GM18520 (cell line): ENCODE measurements at regions not wholly inside any gene's neighbourhood (a gene's known extent, or its start where the extent isn't known, plus 50 kb on each side); places are given as distances from the start of the nearest gene placed in this dataset.

ENCODE experiments used
- ATAC-seq: cut with Tn5 transposase; IDR thresholded peaks from one replicate; pipeline ENCODE4 v1.9.1; 2021; ENCODE audit not compliant: unreplicated experiment

DNA sequence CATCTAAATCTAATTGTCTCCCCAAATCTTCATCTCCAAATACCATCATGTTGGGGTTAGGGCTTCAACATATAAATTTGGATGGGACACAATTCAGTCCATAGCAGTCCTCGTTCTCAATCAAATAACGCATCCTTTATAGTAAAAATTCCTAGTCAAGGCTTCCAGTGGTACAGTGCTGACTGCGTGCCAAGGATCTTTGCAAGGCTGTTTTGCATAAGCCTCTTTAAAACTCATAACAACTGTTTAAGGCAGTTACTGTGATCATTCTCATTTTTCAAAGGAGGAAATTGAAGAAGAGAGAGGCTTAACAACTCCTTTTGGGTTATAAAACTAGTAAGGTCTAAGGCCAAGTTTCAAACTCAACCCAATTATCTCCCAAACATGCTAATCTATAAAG, 666.9 kb downstream of the NYAP2 start:
- ATAC-seq = no peak

DNA sequence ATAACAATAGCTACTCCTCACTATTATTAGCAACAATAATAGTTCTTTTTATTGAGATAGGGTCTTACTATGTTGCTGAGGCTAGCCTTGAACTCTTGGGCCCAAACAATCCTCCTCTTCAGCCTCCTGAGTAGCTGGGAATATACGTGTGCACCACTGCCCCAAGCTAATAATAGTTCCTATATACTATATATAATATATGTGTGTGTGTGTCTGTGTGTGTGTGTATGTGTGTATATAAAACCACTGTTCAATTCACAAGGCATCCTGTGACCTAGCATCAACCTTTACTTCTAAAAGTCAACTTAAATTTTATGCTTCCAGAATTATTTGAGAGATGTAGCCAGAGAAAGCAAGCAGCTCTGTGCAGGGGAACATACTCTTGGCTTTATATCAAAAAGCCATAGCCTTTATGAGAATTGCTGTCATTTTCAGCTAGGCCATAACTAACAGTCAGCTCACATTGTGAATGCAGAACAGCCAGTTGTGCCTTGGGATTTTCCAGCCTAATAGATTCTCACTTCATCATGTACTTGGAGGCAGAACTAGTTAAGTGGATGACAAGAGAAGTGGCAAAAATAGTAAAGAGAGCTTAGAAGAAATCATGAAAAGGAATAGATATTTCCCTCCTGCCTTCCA, 665.5 kb downstream of the NYAP2 start:
- ATAC-seq = no peak

DNA sequence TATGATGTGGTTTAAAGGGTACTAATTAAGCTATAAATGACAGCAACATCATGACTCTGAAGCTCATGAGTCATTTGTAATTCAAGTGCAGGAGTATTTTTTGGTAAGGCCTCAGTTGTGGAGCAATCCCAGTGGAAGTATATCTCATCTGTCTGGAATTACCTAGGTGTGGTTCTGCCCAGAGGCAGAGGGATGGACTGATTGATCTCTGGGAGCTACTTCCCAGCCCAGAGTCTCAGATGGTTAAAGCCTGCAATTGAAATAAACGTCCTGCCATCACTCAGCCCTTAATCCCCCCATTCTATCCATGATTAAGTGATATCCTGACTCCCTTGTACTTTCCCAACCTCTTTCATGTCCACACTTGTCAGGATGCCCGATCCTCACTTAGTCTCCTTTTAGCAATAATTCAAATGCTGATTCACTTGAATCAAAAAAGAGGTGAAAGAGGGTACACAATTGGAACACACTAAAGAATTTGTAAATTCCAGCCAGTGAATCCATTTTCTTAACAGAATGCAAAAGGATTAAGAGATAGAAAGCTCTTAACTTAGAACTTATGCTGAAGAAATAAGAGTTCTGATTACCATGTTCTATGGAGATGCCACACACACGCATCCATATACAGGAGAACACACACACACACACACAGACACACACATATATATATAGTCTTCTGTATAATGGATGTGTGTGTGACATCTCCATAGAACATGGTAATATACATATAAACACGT, 664.4 kb downstream of the NYAP2 start:
- no peak for ATAC-seq

DNA sequence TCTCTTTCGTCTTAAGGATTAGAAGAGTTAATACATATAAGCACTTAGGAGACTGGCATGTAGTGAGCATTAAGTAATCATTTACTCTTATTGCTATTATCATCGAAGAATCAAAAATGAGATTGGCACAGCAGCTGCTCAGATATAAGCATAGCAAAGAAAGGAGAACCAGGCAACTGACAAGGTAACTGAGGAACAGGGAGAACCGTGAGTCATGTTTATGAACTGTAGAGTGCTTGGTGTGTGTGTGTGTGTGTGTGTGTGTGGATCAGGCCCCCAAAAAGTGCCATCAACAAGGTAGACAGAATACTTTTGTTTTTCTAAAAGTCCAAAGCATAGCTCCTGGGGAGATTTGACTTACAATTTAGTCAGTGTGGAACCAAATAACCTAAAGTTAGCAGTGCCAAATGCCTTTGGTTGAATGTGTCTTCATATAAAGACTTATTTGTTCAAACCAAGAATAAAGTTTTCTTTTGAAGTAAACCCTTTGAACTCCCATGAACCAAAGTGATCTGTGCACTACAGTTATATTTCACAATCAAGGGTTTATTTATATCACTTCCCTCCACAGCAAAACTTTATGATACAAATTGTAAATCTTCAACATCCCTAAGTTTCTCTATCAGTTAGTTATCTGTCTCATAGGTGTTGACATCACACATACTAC, 660.6 kb downstream of the NYAP2 start:
- no peak for ATAC-seq

DNA sequence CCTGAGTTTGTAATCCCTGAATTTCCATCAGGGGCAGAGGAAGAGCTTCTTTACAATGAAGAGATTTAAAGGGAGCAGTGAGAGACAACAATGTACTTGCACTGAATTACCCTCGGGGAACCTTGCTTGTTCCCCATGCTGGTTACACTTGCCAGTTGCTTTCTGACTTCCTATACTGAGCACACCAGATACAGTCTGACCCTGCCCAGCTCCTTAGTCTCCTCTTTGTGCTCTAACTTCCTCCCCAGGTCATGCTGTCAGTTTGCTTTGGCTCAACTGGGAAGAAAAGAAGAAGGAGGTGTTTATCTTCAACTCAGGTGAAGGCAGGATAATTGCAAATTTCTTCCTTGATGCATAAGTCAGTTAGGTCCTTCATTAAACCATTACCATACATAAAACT, 658.4 kb downstream of the NYAP2 start:
- ATAC-seq = no peak

DNA sequence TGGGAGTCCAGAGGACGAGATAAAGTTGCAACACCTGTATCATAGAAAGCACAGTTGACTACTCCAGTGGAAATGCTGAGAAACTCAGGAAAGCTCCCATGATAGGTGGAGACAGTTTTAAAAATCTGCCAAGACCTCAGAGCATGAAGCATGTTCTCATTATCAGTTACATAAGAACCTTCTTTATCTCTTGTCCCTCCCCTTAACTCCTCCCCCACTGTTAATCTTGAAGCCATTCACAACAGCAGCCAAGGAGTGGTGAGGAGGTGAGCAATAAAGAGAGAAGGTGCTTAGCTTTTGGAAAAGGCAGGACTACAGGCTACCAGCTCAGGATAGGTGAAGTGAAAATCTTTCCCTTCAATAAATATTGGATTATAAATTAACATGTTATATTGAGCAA, 657.9 kb downstream of the NYAP2 start:
- ATAC-seq = no peak

DNA sequence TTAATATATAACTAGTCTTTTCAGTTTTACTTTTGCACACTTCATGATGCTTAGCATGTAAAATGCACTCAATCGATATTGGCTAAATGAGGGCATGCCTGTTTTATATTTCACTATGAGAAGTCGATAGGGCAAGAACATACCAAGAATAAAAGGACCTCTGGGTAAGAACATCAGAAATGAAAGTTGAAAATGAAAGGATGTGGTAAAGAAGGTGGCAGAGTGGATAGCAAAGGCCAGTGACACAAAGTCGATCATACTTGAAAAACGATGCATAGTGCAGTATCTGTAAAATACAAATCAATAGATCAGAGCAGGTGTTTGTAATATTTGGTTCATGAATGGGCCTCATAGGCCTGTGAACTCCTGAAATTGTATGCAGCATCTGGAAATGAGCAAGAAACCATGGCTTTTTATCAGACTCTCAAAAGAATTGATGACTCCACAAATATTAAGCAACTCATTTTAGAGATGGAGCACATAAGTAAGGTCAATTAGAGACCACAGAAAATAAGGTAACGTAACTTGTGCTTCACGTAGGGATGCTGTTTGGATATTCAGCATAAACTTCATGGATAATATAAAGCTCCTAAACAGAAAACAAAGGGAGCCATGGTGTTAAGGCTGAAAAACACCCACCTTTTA, 653.4 kb downstream of the NYAP2 start:
- no peak for ATAC-seq

DNA sequence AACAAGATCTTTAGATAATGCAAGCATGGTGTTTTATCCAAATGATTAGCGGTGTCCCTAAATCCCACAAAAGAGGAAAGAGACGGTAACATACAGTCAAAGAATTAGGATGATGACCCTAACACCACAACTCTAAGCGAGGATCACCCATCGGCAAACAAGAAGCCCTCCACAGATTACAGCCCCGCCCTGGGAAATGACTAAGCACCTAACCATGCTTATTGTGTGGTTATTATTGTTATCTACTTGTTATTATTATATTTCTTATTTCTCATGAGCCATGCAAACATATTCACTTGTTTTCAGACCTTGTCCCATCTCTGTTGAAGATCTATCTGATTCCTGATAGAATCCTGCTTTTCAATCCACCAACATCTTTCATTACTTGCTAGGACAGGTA, 651.3 kb downstream of the NYAP2 start:
- no peak for ATAC-seq

DNA sequence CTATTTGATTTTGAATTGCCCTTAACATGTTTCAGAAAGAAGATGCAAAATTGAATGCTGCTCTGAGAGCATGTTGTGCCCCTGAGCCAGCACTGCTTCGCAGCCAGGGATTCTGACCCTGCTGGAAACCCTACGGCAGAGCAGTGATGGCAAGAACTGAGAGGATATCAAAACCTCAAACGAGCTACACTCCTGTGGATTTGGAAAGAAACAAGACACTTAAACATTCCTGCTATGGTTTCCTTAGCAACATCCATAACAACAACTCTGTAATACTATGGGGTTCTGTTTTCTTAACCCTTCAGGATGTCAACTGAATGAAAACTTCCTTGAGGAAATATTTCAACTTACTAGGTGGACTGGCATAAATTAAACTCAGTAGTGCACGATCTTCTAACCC, 649.1 kb downstream of the NYAP2 start:
- ATAC-seq = no peak

DNA sequence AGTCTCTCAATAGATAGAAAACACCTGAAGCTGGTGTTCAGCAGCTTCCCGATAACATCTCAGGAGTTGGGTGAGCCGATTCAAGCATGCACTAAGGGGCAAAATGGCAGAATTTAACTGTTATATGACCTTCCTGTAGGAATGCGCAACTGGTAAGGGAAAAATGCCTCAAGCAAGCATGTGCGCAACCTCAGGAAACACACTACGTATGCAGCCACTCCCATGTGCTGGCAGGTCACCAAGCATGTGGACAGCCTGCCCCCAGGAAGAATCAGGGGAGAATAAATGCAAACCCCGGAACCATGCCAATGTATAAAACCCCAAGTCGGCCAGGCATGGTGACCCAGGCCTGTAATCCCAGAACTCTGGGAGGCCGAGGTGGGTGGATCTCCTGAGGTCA, 645.6 kb downstream of the NYAP2 start:
- no peak for ATAC-seq

DNA sequence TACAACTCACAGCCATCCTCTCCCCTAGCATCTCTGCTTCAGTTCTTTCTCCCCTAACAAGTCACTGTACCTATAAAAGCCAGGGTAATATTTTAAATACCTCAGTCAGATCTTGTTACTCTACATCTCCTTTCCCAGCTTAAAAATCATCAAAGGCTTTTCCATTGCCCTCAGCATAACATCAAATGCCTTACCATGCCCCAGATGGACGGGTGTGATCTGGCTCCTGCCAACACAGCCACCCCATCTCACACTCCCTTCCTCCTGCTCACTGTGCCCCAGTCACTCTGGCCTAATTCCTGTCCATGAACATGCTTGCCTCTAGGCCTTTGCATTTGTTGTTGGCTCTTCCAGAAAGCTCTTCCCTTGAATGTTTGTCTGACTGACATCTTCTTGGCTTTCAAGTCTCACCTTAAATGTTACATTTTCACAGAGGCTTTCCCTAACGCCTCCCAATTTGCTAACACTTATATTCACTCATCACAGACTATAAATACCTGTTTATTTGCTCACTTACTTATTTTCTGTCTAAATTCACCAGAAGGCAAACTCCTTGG, 640.9 kb downstream of the NYAP2 start:
- no peak for ATAC-seq

DNA sequence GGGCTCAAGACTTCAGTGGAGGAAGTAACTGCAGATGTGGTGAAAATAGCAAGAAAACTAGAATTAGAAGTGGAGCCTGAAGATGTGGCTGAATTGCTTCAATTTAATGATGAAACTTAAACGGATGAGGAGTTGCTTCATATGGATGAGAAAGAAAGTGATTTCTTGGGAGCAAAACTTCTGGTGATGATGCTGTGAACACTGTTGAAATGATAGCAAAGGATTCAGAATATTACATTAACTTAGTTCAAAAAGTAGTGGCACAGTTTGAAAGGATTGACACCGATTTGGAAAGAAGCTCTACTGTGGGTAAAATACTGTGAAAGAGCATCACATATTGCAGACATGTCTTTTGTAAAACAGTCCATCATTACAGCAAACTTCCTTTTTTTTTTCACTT, 638.0 kb downstream of the NYAP2 start:
- ATAC-seq = no peak

DNA sequence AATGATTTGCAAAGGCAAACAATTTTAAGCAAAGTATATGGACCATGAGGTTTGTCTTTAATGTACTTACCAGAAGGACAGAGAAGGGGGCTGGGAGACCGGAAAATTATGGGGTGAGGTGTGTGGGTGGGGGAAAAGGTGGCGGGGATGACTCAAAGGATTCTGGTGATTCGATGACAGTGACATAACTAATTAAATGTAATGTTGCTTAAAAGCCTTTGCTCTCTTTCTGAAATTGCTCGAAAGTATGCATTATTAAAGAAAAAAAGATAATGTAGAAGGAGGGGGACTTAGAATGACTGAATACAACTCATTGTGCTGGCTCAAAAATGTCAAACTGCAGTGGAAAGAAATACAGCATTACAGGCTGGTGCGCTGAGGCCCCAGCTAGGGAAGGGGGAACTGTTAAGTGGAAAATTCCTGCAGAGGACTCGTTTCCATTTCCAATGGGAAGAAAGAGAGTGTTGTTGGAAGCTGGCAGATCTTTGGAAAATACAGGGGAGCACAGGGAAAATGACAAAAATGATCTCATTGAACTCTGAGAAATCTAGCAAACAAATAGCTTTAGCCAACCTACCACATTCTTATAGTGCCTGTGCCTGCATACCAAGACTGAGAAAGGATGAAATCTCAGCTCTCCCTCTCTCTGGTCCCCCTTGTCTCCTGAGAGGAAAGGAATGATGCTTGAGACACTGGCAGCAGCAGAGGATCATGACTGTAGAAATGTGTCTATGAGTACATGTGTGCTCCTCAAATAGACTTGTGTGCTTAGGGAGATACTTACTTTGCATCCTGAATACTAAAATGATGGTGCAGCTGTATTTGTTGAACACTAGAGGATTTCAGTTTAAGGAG, 632.4 kb downstream of the NYAP2 start:
- ATAC-seq = no peak

DNA sequence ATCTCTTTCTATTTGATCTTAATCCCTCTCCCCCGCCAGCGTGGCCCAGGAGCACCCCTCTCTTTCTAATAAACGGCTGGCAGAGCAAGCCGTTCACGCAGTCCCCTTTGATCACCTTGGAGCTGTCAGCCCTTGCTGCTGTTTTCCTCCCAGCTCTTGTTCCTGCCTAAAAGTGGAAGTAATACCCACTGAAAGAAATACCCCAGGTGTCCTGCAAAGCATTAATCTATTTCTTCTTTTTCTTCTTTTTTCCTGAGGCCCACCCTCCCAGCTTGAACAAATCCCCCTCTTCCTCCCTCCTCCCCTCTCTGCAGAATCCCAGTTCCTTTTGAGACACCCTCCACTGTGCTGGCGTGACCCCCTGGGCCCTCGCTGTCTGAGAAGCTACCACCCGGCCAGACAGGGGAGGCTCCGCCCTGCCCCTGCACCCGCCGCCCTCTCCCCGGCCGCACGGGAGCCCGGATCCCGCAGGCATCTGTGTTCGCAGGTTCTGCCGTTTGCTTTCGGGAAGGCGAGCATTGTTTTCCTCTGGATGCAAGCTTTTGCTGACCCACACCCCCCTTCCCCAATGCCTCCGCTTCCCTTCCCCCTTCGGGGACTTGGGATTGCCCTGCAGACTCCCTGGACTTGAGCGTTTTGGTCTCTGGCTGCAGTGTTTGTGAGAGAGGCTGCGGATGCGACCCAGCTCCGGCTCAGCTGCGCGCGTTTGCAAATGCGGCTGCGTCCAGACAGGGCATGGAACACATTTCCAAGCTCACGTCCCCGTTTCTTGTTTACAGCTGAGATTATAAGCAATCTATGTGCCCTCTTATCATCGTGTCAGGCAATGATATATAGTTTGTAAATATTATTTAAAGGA, 631.5 kb downstream of the NYAP2 start:
- no peak for ATAC-seq

DNA sequence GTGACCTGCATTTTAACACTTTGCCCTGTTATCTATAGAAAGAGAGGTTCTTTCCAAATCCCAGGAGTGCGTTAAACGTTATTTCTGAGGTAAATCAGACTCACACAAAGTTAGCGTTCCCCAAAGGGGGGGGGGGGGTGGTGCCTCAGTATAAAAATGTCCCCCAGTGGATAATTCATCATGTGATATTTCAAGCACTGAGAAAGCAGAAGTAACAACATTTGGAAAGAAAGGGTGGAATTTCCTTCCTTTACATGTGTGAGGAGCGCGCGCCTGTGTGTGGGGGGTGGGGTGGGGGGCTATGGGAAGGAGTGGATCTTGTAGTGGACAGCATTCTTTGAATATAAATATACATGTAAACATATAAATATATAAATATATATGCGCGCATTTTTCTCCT, 630.9 kb downstream of the NYAP2 start:
- no peak for ATAC-seq

DNA sequence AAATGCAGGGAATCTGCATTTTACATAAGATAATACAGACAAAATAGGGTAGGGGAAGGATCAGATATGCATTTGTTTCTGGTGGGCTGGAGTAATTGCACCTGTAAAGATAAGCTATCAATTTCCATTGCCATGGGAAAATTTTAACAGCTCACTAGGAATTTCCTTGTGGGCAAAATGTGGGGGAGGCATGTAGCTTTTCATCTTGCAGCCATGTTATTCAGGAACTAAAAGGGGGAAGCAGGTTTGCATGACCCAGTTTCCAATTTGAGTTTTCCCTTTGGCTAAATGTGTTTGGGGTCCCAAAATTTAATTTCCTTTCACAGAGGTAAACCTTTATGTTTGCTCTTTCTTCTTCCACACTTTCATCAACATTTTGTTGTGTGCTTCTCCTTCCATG, 624.4 kb downstream of the NYAP2 start:
- ATAC-seq = no peak

DNA sequence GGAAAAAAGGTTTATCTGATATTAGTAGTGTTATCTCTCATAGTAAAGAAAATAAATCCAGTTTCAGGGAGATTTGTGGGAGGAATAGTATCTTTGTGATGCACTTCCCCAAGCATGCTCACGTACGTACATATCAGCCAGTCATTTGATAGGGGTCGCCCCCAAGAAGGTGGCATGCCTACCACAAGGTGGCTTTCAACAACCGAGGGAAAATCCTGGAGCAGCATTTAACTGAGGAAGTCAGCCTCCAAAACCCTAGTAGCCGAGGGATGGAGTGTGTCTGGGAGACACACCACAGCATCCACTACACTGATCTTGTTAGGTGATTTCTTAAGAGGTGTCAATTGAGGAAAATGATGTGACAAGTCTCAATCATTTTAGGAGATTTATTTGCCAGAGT, 623.9 kb downstream of the NYAP2 start:
- ATAC-seq = no peak

DNA sequence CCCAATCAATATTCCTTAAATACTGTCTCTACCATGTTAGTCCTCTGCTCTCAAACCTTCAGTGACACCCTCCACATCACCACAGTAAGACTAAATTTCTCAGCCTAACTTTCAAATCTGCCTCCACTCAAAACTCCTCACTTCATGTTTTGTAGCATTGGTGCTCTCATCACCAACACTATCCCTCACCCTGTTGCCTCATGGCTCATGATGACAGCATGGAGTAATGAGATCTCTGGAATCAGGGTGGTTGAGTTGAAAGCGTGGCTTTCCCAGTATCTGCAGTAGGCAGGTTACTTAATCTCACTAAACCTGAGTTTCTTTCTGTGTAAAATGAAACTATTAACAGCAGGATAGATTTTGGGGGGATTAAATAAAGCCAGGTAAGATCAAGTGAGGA, 621.4 kb downstream of the NYAP2 start:
- no peak for ATAC-seq

DNA sequence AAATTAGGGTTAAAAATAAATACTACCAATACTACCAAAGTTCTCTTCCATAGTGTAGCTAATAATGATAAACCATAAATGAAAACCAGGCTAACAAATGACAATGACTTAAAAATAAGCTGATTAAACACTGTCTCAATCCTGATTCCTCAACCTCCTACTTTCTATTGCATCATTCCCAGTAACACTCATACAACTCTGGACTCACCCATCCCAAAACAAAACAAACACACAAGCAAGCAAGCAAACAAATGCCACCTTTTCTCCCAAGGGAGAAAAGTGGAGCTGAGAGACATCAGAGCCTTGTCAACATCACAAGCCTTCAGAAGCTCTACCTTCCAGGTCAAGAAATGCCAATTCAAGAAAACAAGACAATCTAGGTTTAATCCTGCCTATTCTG, 620.7 kb downstream of the NYAP2 start:
- no peak for ATAC-seq

DNA sequence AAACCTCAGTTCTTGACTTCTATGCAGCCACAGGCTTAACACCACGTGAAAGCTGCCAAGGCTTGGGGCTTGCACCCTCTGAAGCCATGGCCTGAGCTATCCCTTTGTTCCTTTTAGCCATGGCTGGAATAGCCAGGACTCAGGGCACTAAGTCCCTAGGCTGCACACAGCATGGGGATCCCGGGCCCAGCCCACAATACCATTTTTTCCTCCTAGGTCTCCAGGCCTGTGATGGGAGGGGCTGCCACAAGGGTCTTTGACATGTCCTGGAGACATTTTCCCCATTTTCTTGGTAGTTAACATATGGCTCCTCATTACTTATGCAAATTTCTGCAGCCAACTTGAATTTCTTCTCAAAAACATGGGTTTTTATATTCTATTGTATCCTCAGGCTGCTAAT, 619.1 kb downstream of the NYAP2 start:
- ATAC-seq = no peak
